ENCODE measurements at regions not wholly inside any gene's neighbourhood (a gene's known extent, or its start where the extent isn't known, plus 50 kb on each side); places are given as distances from the start of the nearest gene placed in this dataset.
"Not testable (repeated sequence)": the region's sequence is repeated elsewhere in the genome, so short reads cannot be mapped to it uniquely, and the experiment has no call there.

- Mint-ChIP-seq H3K36me3 (ENCODE audit: unreplicated experiment) (no peaks in the 10 kb centered on the region), H3K27me3 (ENCODE audit: unreplicated experiment) (no peaks in the 10 kb centered on the region), H3K9me3 (ENCODE audit: unreplicated experiment) (no peaks in the 10 kb centered on the region), H3K4me1 (ENCODE audit: unreplicated experiment) (peaks cover 13% of the 10 kb centered on the region), H3K27ac (ENCODE audit: unreplicated experiment) (no peak overlapping the region), H3K4me3 (ENCODE audit: unreplicated experiment) (no peak overlapping the region)
- no peak for DNase-seq (ENCODE audit: extremely low spot score, unreplicated experiment)
- TF ChIP-seq CTCF (IDR thresholded peaks at IDR 0.05) = no peak
These were observed 63.7 kb upstream of the TFPI start for GRCh38 chr2:187617905-187618304.

DNA sequence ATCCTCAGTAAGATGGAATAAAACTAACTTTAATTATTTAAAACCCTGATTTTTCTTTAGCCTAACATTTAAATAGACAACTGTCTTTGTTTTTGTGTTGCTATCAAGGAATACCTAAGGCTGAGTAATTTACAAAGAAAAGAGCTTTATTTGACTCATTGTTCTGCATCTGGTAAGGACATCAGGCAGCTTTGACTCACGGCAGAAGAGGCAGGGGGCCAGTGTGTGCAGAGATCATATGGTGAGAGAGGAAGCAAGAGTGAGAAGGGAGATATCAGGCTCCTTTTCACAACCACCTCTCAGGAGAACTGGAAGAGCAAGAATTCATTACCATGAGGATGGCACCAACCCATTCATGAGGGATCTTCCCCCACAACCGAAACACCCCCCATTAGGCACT is 64.6 kb upstream of the TFPI start:
- no peak overlapping the region for H3K27ac Mint-ChIP-seq (ENCODE audit: unreplicated experiment)
- H3K36me3 Mint-ChIP-seq (ENCODE audit: unreplicated experiment) = no peaks in the 10 kb centered on the region
- no peak for TF ChIP-seq CTCF (IDR thresholded peaks at IDR 0.05)
- peaks cover 13% of the 10 kb centered on the region for H3K4me1 Mint-ChIP-seq (ENCODE audit: unreplicated experiment)
- H3K9me3 Mint-ChIP-seq (ENCODE audit: unreplicated experiment) = no peaks in the 10 kb centered on the region
- no peak for DNase-seq (ENCODE audit: extremely low spot score, unreplicated experiment)
- H3K27me3 Mint-ChIP-seq (ENCODE audit: unreplicated experiment) = no peaks in the 10 kb centered on the region
- no peak overlapping the region for H3K4me3 Mint-ChIP-seq (ENCODE audit: unreplicated experiment)

- peaks cover 8% of the 10 kb centered on the region for H3K9me3 Mint-ChIP-seq (ENCODE audit: unreplicated experiment)
These were observed 72.9 kb upstream of the TFPI start for GRCh38 chr2:187627153-187627552.

GRCh38 chr2:187636731-187637391 is 82.6 kb upstream of the TFPI start:
- not testable (repeated sequence) for H3K4me3 Mint-ChIP-seq (ENCODE audit: unreplicated experiment); H3K27me3 Mint-ChIP-seq (ENCODE audit: unreplicated experiment); H3K4me1 Mint-ChIP-seq (ENCODE audit: unreplicated experiment); H3K27ac Mint-ChIP-seq (ENCODE audit: unreplicated experiment); H3K36me3 Mint-ChIP-seq (ENCODE audit: unreplicated experiment); H3K9me3 Mint-ChIP-seq (ENCODE audit: unreplicated experiment); DNase-seq (ENCODE audit: extremely low spot score, unreplicated experiment)

More at GRCh38 chr2:187627153-187627552, 72.9 kb upstream of the TFPI start:
- no peaks in the 10 kb centered on the region for H3K36me3 Mint-ChIP-seq (ENCODE audit: unreplicated experiment)
- DNase-seq (ENCODE audit: extremely low spot score, unreplicated experiment) = no peak
- H3K4me1 Mint-ChIP-seq (ENCODE audit: unreplicated experiment) = no peaks in the 10 kb centered on the region
- H3K27me3 Mint-ChIP-seq (ENCODE audit: unreplicated experiment) = no peaks in the 10 kb centered on the region
- no peak overlapping the region for H3K27ac Mint-ChIP-seq (ENCODE audit: unreplicated experiment)
- no peak overlapping the region for H3K4me3 Mint-ChIP-seq (ENCODE audit: unreplicated experiment)
- no peak for TF ChIP-seq CTCF (IDR thresholded peaks at IDR 0.05)

GRCh38 chr2:187637392-187637740 is 83.1 kb upstream of the TFPI start:
- not testable (repeated sequence) for H3K36me3 Mint-ChIP-seq (ENCODE audit: unreplicated experiment); H3K9me3 Mint-ChIP-seq (ENCODE audit: unreplicated experiment); H3K27me3 Mint-ChIP-seq (ENCODE audit: unreplicated experiment); H3K27ac Mint-ChIP-seq (ENCODE audit: unreplicated experiment); H3K4me1 Mint-ChIP-seq (ENCODE audit: unreplicated experiment); H3K4me3 Mint-ChIP-seq (ENCODE audit: unreplicated experiment); DNase-seq (ENCODE audit: extremely low spot score, unreplicated experiment)

- not testable (repeated sequence) for H3K36me3 Mint-ChIP-seq (ENCODE audit: unreplicated experiment); H3K4me1 Mint-ChIP-seq (ENCODE audit: unreplicated experiment); H3K27ac Mint-ChIP-seq (ENCODE audit: unreplicated experiment); H3K27me3 Mint-ChIP-seq (ENCODE audit: unreplicated experiment); H3K4me3 Mint-ChIP-seq (ENCODE audit: unreplicated experiment); DNase-seq (ENCODE audit: extremely low spot score, unreplicated experiment); H3K9me3 Mint-ChIP-seq (ENCODE audit: unreplicated experiment)
These were observed 83.5 kb upstream of the TFPI start for GRCh38 chr2:187637771-187638170.

- Mint-ChIP-seq H3K9me3 (ENCODE audit: unreplicated experiment) (peaks cover 8% of the 10 kb centered on the region), H3K36me3 (ENCODE audit: unreplicated experiment) (no peaks in the 10 kb centered on the region), H3K4me3 (ENCODE audit: unreplicated experiment) (no peak overlapping the region), H3K4me1 (ENCODE audit: unreplicated experiment) (peaks cover 7% of the 10 kb centered on the region), H3K27me3 (ENCODE audit: unreplicated experiment) (no peaks in the 10 kb centered on the region), H3K27ac (ENCODE audit: unreplicated experiment) (no peak overlapping the region)
- TF ChIP-seq CTCF (IDR thresholded peaks at IDR 0.05) = no peak
- DNase-seq (ENCODE audit: extremely low spot score, unreplicated experiment) = no peak
These were observed 84.6 kb upstream of the TFPI start for GRCh38 chr2:187638840-187639239.
